DMS53 treated with DMSO at 0.1 percent for 48 hours (cell line): ENCODE measurements at regions not wholly inside any gene's neighbourhood (a gene's known extent, or its start where the extent isn't known, plus 50 kb on each side); places are given as distances from the start of the nearest gene placed in this dataset.

ENCODE experiments used
- DNase-seq: peaks from one replicate; lab custom pipeline; 2025; ENCODE audit not compliant: unreplicated experiment; lab: John Stamatoyannopoulos, UW

GRCh38 chr4:151952137-151952536, 191.3 kb upstream of the GATB start:
- DNase-seq: no peak

- DNase-seq: no peak
Measured at GRCh38 chr4:151951671-151952050, 190.9 kb upstream of the GATB start.

DNA sequence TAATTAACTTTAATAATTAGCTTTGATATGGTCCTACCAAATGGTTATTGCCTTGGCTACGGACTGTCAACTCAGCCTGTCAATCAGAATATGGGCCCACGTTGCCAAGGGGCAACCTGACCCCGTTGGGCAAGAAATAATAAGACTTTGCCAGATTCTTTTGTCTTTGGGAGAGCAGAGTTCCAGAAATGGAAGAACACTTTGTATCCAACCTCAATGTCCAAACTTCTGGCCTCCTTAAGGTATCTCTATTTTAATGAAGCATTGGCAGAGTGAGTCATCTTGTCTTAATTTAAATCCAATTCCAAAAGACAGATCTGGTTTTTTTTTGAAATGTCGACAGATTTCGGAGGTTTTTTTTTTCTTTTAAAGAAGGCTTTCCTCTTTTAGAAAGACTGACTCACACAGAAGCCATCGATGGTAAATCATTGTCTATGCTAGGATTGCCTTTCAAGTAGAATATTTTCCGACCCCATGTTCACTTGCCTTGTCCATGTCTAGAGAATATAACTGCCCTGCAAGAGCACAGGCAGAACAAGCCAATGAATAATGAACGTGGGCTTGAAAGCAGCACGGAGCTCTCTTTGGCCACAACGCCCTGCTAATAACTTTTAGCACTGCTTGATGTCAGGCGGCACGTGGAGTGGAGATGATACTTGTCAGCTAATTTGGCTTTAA, 190.3 kb upstream of the GATB start:
- DNase-seq: no peak

DNA sequence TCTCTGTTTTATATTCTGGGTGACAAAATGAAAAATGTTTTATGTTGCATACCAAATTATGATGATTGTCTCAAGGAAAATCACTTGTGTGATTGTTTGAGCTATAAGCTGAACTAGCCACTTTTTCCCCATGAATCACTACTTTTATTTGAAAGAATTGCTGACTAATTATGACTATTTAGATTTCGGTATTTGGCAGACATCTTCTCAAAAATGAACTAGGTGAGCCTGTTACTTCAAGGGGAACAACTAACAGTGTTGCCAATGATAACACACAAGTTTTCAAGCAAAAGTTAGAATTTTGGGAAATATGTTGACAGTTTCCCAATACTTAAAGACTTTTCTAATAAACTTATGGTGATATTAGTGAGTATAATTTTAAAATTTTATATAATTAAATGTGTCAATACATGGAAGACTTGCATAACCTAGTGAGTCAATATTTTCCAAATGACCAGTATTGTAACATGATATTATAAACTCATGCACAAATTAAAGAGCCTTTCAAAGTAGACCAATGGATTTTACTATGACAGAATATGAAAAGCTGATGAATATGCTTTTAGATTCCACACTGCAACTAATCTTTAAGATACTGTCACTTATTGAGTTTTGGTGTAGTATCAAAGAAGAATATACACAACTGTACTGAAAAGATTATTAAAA, 187.7 kb upstream of the GATB start:
- DNase-seq: no peak

GRCh38 chr4:151946718-151947117, 185.9 kb upstream of the GATB start:
- DNase-seq: no peak

- no peak for DNase-seq
Measured at GRCh38 chr4:151942971-151943370, 182.2 kb upstream of the GATB start.

GRCh38 chr4:151940926-151941617, 180.3 kb upstream of the GATB start:
- DNase-seq: no peak

DNA sequence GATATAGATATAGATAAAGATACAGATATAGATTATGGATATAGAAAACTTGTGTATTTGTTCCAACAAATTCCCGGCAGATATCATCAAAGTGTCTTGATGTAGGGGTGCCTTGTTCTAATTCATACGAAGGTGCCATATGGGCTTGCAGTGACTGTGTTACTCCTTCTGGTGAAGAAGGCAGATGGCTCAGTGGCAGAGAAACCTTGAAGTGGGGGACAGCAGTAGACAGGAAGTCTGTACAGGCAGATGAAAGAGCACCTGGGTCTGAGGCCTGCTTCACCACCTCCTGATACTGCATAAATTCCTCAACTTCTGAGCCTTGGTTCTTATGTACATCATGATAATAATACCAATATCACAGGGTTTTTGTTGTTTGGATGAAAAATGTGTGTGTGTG, 179.5 kb upstream of the GATB start:
- DNase-seq: no peak

DNA sequence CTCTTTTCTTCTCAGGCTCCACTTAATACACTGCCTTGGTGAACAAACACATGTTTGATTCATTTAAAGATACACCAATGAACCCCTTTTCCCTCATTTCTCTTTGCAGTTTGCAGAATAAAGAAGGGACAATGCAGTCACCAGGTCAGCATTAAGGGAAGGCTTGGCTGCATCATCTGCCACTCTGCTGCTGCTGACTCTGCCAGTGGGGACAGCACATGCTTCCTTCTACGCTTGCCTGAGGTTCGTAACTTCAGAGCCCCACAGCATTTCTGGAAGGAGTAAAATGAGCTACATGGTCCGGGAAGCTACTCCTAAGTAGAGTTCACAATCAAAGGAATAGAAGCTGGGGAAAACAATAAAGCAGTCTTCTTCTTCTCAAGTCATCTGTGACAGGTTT, 178.9 kb upstream of the GATB start:
- no peak for DNase-seq

DNA sequence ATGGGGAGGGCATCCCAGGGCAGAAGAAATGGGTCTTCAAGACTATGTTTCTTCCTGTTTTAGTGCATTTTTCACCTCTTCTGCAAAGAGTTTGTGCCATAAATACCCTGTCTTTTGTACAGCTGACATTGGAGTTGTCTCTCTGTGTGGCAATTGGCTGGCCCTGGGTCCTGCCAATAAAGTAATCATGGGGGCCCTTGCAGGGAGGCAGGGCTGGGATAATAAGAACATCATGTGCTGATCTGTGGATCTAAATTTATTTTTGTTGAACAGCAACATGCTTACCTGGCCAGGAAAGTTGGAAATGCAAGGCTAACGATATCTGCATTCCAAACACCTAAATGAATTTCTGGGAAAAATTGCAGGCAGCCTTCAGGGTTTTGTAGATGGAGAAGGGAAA, 174.6 kb upstream of the GATB start:
- no peak for DNase-seq

DNA sequence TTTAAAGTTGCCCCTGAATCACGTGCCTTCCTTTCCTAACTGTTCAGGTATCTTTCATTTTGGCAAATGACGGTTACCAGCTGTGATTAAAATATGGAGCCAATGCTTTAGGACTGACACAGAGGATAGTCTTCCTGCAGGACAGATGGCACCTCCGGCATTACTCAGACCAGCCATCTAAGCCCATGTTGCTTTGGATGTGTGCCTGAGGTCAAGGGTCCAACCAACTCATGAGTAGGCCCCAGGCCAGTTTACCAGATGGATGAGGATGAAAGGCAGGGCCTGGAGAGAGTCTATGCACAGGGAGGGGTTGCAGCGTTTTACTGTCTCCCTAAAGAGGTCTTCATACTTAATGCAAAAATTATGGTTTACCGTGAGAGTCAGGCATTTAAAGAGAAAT, 174.0 kb upstream of the GATB start:
- DNase-seq: no peak

DNA sequence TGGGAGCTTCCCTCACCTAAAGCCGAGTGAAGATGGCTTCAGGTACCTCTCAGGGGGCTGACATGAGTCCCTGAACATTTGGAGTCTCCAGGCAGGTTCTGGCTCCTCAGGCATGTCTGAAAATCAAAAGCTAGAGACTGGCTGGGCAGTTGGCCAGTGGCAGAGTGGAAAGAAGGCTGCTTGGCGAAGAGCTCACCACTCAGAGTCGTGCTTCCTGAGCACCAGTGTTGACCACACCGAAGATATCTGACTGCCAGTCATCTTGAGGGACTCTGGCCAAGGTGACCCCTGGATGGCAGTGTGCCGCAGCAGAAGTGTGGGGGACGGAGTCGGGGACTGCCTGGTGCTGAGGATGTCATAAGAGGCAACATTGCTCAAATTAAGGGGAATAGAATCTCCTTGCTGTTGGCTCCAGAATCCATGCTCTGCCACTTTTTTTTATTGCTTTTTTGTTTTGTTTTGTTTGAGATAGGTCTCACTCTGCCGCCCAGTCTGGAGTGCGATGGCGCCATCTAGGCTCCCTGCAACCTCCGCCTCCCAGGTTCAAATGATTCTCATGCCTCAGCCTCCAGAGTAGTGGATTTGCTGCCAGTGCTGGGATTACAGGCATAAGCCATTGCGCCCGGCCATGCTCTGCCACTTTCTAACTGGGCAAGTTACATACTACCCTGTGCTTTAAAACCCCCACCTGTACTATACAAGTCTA, 172.5 kb upstream of the GATB start:
- DNase-seq: no peak

DNA sequence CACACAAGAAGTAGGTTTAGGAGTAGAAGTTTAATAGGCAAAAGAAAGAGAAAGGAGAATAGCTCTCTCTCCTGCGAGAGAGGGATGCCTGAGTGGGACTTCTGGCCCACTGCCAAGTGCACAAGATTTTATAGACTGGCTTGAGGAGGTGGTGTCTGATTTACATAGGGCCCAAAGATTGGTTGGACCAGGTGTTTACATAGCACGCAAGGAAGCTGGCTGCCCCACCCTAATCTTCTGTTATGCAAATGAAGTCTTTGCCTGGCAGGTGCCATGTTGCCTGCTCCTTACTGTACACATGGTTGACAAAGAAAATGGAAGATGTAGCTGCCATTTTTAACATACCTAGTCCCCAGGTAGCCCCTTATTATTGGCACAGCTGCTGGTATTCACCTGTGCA, 170.8 kb upstream of the GATB start:
- no peak for DNase-seq

DNA sequence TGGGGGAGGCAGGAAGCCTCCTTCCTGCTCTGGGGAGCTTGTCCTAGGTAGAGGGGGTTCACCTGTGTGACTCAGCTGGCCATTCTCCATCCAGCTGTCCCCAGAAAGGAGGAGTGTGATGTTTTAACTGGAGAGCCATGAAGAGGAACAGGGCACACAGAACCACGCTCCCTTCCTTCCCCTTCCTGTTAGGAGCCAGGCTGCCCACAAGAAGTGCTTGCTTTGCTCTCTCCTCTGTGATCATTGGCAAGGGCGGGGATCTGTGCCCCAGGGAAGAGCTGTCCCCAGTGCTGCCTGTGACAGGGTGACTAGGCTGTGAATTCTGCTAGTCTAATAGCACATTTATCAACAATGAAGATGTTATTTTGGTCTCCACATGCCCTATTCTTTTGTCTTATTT, 169.6 kb upstream of the GATB start:
- no peak for DNase-seq

- no peak for DNase-seq
Measured at GRCh38 chr4:151928112-151928511, 167.3 kb upstream of the GATB start.

GRCh38 chr4:151922811-151923210, 162.0 kb upstream of the GATB start:
- DNase-seq: no peak

DNA sequence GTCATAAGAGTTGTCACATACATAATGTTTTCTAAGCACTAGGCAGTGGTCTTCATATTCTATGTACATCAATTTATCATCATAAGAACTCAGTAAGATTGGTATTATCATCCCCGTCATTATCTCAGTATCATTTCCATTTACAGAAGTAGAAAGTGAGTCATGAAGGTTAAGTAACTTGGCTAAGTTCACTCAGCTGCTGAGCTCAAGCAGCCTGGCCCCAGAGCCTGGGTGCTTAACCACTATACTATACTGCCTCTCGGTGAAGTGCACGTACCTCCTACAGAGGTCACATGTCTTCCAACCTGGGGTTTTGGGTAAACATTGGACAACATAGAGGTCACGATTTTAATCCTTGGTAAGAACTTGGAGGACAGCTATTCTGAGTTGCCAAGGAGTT, 161.5 kb upstream of the GATB start:
- DNase-seq: no peak

DNA sequence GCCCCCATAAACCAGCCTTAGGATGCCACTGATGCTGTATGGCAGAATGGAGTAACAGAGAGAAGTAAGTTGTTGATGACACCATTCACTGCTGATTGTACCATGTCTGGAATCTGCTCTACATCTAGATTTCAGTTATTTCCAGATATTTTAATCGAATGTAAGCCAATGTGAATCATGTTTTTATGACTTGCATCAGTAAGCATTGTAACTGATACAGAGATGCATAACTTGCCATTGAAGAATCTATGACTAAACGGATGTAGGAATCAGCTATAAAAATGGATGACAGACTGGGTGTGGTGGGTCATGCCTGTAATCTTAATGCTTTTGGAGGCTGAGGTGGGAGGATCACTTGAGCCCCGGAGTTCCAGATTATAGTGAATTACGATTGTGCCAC, 161.0 kb upstream of the GATB start:
- DNase-seq: no peak

GRCh38 chr4:151921386-151921785, 160.6 kb upstream of the GATB start:
- no peak for DNase-seq

GRCh38 chr4:151917145-151917734, 156.4 kb upstream of the GATB start:
- no peak for DNase-seq

DNA sequence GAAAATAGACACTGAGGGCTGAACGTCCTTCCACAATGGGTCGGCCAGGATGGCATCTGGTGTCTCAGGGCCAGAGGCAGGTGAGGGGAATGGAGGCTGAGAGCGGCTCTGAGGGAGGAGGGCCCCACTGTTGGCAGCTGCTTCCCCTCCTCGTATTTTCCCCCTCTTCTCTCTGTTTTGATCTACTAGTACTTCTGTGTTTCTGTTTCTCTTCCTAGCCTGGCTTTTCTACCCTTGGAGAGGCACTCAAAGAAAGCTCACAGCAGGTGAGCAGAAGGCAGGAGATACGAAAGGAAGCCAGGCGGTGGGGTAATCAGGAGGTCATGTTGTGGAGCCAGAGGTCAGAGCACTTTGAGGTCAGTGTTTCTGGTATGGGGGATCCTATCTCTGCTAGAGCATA, 151.8 kb upstream of the GATB start:
- DNase-seq: no peak

DNA sequence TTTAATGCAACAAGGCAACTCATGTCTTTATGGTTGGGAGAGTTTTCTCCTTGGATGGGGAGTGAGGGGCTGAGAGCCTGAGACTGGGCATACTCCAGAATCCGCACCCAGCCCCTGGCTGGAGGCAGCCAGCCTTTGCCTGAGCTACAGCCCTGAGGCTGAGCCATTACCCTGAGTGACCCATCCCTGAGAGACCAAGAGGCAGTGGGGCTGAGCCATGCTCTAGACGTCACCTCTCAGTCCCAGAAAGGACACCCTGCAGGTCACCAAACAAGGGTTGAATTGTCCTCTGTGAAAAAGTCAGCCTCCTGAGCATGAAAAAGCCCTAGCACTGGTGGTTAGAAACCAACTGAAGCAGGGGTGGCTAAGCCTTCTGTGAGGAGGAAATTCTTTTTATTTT, 151.2 kb upstream of the GATB start:
- no peak for DNase-seq
